ENCODE measurements at regions not wholly inside any gene's neighbourhood (a gene's known extent, or its start where the extent isn't known, plus 50 kb on each side); places are given as distances from the start of the nearest gene placed in this dataset.

DNA sequence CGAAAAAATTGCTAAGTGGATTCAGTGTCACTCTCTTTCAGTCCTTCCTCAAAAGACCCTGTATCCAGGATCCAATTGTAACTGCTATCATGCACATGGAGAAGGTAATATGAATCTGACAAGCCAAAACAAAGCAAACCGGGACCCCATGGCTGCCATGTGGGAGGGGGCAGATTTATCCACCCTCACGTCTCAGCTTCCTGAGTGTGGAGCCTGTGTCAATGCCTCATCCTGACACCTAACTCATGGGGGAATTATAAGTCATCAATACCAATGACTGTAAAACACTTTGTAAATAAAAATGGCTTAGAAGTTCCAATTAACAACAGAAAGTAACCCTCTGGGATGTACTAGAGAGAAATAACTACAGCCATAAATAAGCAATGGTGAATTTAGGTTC, 174.1 kb upstream of the MCHR2 start:
- TF ChIP-seq, protein P1, sequence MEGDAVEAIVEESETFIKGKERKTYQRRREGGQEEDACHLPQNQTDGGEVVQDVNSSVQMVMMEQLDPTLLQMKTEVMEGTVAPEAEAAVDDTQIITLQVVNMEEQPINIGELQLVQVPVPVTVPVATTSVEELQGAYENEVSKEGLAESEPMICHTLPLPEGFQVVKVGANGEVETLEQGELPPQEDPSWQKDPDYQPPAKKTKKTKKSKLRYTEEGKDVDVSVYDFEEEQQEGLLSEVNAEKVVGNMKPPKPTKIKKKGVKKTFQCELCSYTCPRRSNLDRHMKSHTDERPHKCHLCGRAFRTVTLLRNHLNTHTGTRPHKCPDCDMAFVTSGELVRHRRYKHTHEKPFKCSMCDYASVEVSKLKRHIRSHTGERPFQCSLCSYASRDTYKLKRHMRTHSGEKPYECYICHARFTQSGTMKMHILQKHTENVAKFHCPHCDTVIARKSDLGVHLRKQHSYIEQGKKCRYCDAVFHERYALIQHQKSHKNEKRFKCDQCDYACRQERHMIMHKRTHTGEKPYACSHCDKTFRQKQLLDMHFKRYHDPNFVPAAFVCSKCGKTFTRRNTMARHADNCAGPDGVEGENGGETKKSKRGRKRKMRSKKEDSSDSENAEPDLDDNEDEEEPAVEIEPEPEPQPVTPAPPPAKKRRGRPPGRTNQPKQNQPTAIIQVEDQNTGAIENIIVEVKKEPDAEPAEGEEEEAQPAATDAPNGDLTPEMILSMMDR (IDR thresholded peaks at IDR 0.05), result no peak
- TF ChIP-seq POLR2A (IDR thresholded peaks at IDR 0.05), result no peak

Measured in heart left ventricle (tissue), 13 donors.